Adrenal gland (tissue), 9 donors: ENCODE measurements at regions not wholly inside any gene's neighbourhood (a gene's known extent, or its start where the extent isn't known, plus 50 kb on each side); places are given as distances from the start of the nearest gene placed in this dataset.

Source experiments
- DNase-seq, 7 donors: peaks; one replicate each; pipeline ENCODE4 v3.0.0-alpha.2; 2019 to 2020
- H3K27ac ChIP-seq, 5 donors: fragments of 200-600 bp; sonication (generic) in 4 of 5; 1 replicate in 3 of 5; 2 replicates in 2 of 5; pipeline versions ENCODE4 v1.5.1 to v1.8.0; 2016 to 2020; ENCODE audit warnings: mild to moderate bottlenecking in 1 of 5
- H3K27me3 ChIP-seq: fragments of 200-600 bp; 2 replicates; pipeline ENCODE4 v1.8.0; 2021
- H3K36me3 ChIP-seq, 2 donors: fragments of 200-600 bp; replicated peaks in 1 of 2; 1 replicate in 1 of 2; 2 replicates in 1 of 2; pipeline versions ENCODE4 v1.5.1 to v1.8.0; 2018 to 2022
- H3K4me1 ChIP-seq, 2 donors: fragments of 200-600 bp; replicated peaks in 1 of 2; 1 replicate in 1 of 2; 2 replicates in 1 of 2; pipeline versions ENCODE4 v1.5.1 to v1.8.0; 2018 to 2021
- H3K4me3 ChIP-seq, 4 donors: fragments of 200-600 bp; sonication (generic) in 3 of 4; one replicate each; pipeline ENCODE4 v1.5.1; 2016 to 2018
- H3K9me3 ChIP-seq, 3 donors: fragments of 200-600 bp; sonication (generic) in 1 of 3; replicated peaks in 1 of 3; 1 replicate in 2 of 3; 2 replicates in 1 of 3; pipeline versions ENCODE4 v1.5.1 to v1.8.0; 2016 to 2021
- CTCF ChIP-seq, 6 experiments: fragments of 450-650 bp in 4 of 6; fragments of 200-600 bp in 2 of 6; sonication (generic) in 1 of 6; IDR thresholded peaks; 1 replicate in 5 of 6; 2 replicates in 1 of 6; pipeline versions ENCODE4 v1.5.1 to v1.8.0; 2016 to 2021; ENCODE audit warnings: antibody characterized with exemption in 6 of 6, mild to moderate bottlenecking in 2 of 6, moderate library complexity in 1 of 6
- POLR2A ChIP-seq, 2 donors: fragments of 450-650 bp; IDR thresholded peaks; one replicate each; pipeline ENCODE4 v1.6.1; 2017; ENCODE audit warnings: antibody characterized with exemption in 2 of 2, mild to moderate bottlenecking in 2 of 2, moderate library complexity in 1 of 2
- WGBS, 4 donors: extraction: QIAGEN DNeasy Blood & Tissue Kit in 2 of 4; methylation state at CpG; one replicate each; pipeline versions ENCODE4 v1.1.5 to v1.1.7; 2013 to 2017; 5-methylcytosine and 5-hydroxymethylcytosine counted together
- intact Hi-C, 2 donors: fragments of 100-400 bp; cut with DNase I; formaldehyde crosslinking; loops; one replicate each; pipeline versions ENCODE4 v1.14.1 to v1.15.0; 2022 to 2023
- small RNA-seq, 2 donors: library from RNA; depleted of rRNA; stranded (forward); fragments of <200 nt; gene quantifications; one replicate each; pipeline ENCODE3, GENCODE V24; 2016
- donor health status: healthy with polysubstance abuse.
- donor health status: Bipolar disorder and iron deficiency.
- donor health status: DM: yes; HTN: yes; CAD: no.
- donor health status: DM: no; HTN: no; CAD: no.
- donor health status: DM: no; HTN: no; CAD: no.

GRCh38 chr10:42111661-42112330 lies 526.6 kb downstream of the ZNF33B start:
- TF ChIP-seq CTCF (IDR thresholded peaks at IDR 0.05) (no peak), POLR2A (IDR thresholded peaks at IDR 0.05) (no peak)
- intact Hi-C loops = no loop called here
- Histone ChIP-seq H3K27ac (no peak overlapping the region), H3K27me3 (no peaks in the 10 kb centered on the region), H3K4me3 (no peak overlapping the region), H3K36me3 (no peaks in the 10 kb centered on the region), H3K4me1 (no peaks in the 10 kb centered on the region), H3K9me3 (no peaks in the 10 kb centered on the region)
- no peak for DNase-seq
- 79 to 96% (median 85%) methylated on average over 42 to 43 of the region's 43 CpGs for WGBS, 4 donors

DNA sequence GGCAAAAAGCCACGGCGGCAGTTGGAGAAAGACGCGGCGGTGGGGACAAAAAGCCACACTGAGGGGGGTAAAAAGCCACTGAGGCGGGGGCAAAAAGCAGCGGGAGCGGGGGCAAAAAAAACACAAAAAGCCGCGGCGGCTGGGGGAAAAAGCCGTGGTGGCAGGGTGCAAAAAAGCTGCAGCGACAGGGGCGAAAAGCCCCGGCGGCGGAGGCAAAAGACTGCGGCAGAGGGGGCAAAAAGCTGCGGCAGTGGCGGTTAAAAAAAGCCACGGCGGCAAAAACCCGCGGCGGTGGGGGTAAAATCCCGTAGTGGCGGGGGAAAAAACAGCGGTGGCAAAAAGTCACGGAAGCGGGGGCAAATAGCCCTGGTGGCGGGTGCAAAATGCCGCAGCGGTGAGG lies 527.3 kb downstream of the ZNF33B start:
- Histone ChIP-seq H3K36me3 (no peaks in the 10 kb centered on the region), H3K27ac (no peak overlapping the region), H3K9me3 (no peaks in the 10 kb centered on the region), H3K4me3 (no peak overlapping the region), H3K4me1 (no peaks in the 10 kb centered on the region), H3K27me3 (no peaks in the 10 kb centered on the region)
- intact Hi-C loops = no loop called here
- WGBS, 4 donors = 82 to 94% (median 84%) methylated on average over 32 to 33 of the region's 33 CpGs
- TF ChIP-seq POLR2A (IDR thresholded peaks at IDR 0.05) (no peak), CTCF (IDR thresholded peaks at IDR 0.05) (no peak)
- DNase-seq = no peak

Small RNA genes in the stretch of these regions (small RNA-seq; reads per million reads assigned to genes)
- 0 reads per million in 2 donors for gene KSR1P1
